ENCODE measurements at regions not wholly inside any gene's neighbourhood (a gene's known extent, or its start where the extent isn't known, plus 50 kb on each side); places are given as distances from the start of the nearest gene placed in this dataset.

- DNase-seq (ENCODE audit: low read depth), result no peak
- no peak for TF ChIP-seq CTCF (IDR thresholded peaks at IDR 0.05; ENCODE audit: insufficient read depth, low read depth, low read length, missing control alignments)
- H3K4me3 ChIP-seq (ENCODE audit: low read depth, low read length), result no peak overlapping the region
These were observed 598.2 kb downstream of the PRELID2 start for GRCh38 chr5:145236983-145237382.

GRCh38 chr5:145236127-145236526 is 599.0 kb downstream of the PRELID2 start:
- DNase-seq (ENCODE audit: low read depth), result no peak
- no peak overlapping the region for H3K4me3 ChIP-seq (ENCODE audit: low read depth, low read length)
- no peak for TF ChIP-seq CTCF (IDR thresholded peaks at IDR 0.05; ENCODE audit: insufficient read depth, low read depth, low read length, missing control alignments)

GRCh38 chr5:145233461-145233860 is 601.7 kb downstream of the PRELID2 start:
- no peak for TF ChIP-seq CTCF (IDR thresholded peaks at IDR 0.05; ENCODE audit: insufficient read depth, low read depth, low read length, missing control alignments)
- DNase-seq (ENCODE audit: low read depth), result no peak
- no peak overlapping the region for H3K4me3 ChIP-seq (ENCODE audit: low read depth, low read length)

DNA sequence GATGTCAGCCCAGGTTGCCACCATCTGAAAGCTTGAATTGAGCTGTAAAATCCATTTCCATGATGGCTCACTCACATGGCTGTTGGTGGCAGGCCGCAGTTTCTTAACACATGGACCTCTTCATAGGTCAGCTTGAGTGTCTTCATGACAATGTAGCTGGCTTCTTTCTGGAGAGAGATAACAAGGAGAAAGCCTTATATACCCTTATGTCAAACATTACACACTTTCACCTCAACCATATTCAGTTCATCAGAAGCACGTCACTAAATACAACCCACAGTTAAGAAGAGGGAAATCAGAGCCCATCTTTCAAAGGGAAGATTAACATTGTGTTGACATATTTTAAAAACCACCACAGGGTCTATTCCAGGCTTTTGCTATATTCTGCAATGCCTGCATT is 604.4 kb downstream of the PRELID2 start:
- no peak for TF ChIP-seq CTCF (IDR thresholded peaks at IDR 0.05; ENCODE audit: insufficient read depth, low read depth, low read length, missing control alignments)
- no peak overlapping the region for H3K4me3 ChIP-seq (ENCODE audit: low read depth, low read length)
- DNase-seq (ENCODE audit: low read depth), result no peak

GRCh38 chr5:145228564-145228963 is 606.6 kb downstream of the PRELID2 start:
- no peak for TF ChIP-seq CTCF (IDR thresholded peaks at IDR 0.05; ENCODE audit: insufficient read depth, low read depth, low read length, missing control alignments)
- DNase-seq (ENCODE audit: low read depth), result no peak
- H3K4me3 ChIP-seq (ENCODE audit: low read depth, low read length), result no peak overlapping the region

GRCh38 chr5:145227881-145228280 is 607.3 kb downstream of the PRELID2 start:
- H3K4me3 ChIP-seq (ENCODE audit: low read depth, low read length), result no peak overlapping the region
- DNase-seq (ENCODE audit: low read depth), result no peak
- TF ChIP-seq CTCF (IDR thresholded peaks at IDR 0.05; ENCODE audit: insufficient read depth, low read depth, low read length, missing control alignments), result no peak

DNA sequence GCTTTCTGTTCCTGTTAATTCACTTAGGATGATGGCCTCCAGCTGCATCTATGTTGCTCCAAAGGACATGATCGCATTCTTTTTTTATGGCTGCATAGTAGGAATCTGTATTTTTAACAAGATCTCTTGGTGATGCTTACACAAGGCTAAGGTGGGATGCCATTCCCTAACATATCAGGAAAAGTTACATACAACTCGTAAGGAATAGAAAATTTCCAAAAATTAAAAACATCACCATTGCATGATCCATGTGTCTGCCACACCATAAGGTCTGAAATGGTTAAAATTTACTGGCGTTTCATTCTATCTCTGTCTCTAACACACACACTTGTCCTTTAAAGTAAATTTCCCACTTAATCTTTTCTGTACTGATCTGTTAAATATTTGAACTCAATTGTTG is 608.4 kb downstream of the PRELID2 start:
- no peak for TF ChIP-seq CTCF (IDR thresholded peaks at IDR 0.05; ENCODE audit: insufficient read depth, low read depth, low read length, missing control alignments)
- DNase-seq (ENCODE audit: low read depth), result no peak

More for the DNA sequence above, 608.4 kb downstream of the PRELID2 start:
- no peak overlapping the region for H3K4me3 ChIP-seq (ENCODE audit: low read depth, low read length)
